ENCODE measurements at regions not wholly inside any gene's neighbourhood (a gene's known extent, or its start where the extent isn't known, plus 50 kb on each side); places are given as distances from the start of the nearest gene placed in this dataset.

- TF ChIP-seq PKNOX1 (IDR thresholded peaks at IDR 0.05) (no peak), HDGF (IDR thresholded peaks at IDR 0.05; ENCODE audit: borderline replicate concordance) (no peak), BHLHE40 (IDR thresholded peaks at IDR 0.05; ENCODE audit: borderline replicate concordance) (no peak), FOXK2 (IDR thresholded peaks at IDR 0.05) (no peak), TARDBP (IDR thresholded peaks at IDR 0.05) (no peak), NFRKB (IDR thresholded peaks at IDR 0.05) (no peak)
Observed at GRCh38 chr13:48769107-48769704, 115.5 kb downstream of the CYSLTR2 start.

Data from HEK293T (cell line).